AG04449 (cell line): ENCODE measurements at regions not wholly inside any gene's neighbourhood (a gene's known extent, or its start where the extent isn't known, plus 50 kb on each side); places are given as distances from the start of the nearest gene placed in this dataset.

Experiments used
- CTCF ChIA-PET: fragments of 350-600 bp; formaldehyde crosslinking; extraction: SDS; loops from one replicate; lab custom pipeline; 2021; ENCODE audit warnings: antibody characterized with exemption; lab: Yijun Ruan, JAX
- POLR2A ChIA-PET: fragments of 400-600, 350-600 bp; formaldehyde crosslinking; extraction: SDS; loops from one replicate; lab custom pipeline; 2020; ENCODE audit warnings: antibody characterized with exemption, inconsistent platforms; lab: Yijun Ruan, JAX
- DNase-seq: peaks from one replicate; pipeline ENCODE4 v3.0.0-alpha.2; 2010; ENCODE audit warnings: low read depth, low spot score
- H3K4me3 ChIP-seq: 2 replicates; pipeline ENCODE4 v1.5.1; 2011; ENCODE audit warnings: low read depth, mild to moderate bottlenecking, control low read depth, low read length
- TF ChIP-seq, protein P1 (sequence below): IDR thresholded peaks from one replicate; pipeline ENCODE4 v1.5.1; 2011; ENCODE audit warnings: mild to moderate bottlenecking, moderate library complexity, low read length, control low read depth, inconsistent platforms; ENCODE audit not compliant: insufficient read depth; ENCODE audit errors: missing control alignments

DNA sequence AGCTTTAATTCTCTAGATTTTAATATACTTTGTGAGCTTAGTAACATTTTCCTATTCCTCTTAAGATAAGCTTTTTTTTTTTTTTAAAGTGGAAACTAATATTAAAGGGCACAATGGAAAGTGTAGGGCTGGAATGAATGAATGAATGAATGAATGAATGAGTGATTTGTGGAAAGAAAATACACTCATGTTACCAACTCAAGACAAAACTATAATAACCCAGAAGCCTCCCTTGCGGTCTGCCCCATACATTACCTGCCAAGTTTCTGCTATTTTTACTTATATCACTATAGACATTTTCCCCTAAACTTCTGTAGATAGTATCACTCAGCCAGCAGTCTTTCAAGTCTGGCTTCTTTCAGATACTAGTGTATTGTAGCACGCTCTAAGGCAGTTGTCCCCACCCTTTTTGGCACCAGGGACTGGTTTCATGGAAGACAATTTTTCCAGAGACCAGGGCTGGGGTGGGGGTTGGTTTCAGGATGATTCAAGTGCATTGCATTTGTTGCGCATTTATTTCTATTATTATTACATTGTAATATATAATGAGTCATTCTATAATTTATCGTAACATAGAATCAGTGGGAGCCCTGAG is 932.2 kb downstream of the TBC1D22A start:
- CTCF ChIA-PET: interaction anchor here (0.6 kb wide), 1 partner anchor 16 kb away, joined by 3 read pairs; no protein-coding TSS in a partner anchor
- no peak for DNase-seq
- TF ChIP-seq, protein P1, sequence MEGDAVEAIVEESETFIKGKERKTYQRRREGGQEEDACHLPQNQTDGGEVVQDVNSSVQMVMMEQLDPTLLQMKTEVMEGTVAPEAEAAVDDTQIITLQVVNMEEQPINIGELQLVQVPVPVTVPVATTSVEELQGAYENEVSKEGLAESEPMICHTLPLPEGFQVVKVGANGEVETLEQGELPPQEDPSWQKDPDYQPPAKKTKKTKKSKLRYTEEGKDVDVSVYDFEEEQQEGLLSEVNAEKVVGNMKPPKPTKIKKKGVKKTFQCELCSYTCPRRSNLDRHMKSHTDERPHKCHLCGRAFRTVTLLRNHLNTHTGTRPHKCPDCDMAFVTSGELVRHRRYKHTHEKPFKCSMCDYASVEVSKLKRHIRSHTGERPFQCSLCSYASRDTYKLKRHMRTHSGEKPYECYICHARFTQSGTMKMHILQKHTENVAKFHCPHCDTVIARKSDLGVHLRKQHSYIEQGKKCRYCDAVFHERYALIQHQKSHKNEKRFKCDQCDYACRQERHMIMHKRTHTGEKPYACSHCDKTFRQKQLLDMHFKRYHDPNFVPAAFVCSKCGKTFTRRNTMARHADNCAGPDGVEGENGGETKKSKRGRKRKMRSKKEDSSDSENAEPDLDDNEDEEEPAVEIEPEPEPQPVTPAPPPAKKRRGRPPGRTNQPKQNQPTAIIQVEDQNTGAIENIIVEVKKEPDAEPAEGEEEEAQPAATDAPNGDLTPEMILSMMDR: no peak
- POLR2A ChIA-PET: no interaction called here
- no peak overlapping the region for H3K4me3 ChIP-seq

DNA sequence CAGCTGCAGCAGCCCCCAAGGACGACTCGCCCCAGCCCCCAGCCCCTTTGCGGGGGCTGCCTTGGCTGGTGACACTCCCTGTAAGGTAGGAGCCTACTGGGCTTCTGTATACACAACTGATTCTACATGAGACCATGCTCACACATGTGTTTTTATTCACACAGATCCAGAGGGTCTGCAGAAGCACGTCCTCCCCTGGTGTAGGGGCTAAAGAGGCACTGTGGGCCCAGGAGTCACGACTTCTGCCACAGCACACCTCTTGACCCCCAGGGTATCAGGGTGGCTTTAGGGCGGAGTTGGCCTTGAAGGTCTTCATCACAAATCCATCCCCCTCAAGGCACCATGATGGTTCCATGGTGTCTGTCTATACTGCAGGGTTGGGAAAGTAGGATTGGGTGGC is 931.2 kb downstream of the TBC1D22A start:
- no peak for DNase-seq
- ChIA-PET CTCF (no interaction called here), POLR2A (no interaction called here)
- TF ChIP-seq, protein P1: no peak
- H3K4me3 ChIP-seq: no peak overlapping the region

DNA sequence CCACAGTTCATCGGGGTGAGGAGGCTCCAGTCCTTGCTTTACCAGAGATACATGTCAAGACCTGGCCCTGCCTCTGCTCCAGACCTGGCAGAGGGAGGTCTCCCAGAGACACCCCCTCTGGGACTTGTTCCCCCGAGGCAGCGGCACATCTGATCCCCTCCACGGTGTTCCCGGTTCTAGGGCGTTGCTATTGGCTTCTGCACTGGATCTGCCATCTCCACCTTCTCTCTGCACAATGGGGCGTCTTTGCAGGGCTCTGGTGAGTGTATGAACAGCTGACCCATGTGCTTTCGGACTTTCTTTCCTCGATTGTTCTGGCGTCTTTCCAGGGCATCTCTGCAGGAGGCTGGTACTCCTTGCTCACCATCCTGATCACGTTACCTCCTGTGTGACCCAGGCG is 930.4 kb downstream of the TBC1D22A start:
- CTCF ChIA-PET: no interaction called here
- POLR2A ChIA-PET: no interaction called here
- TF ChIP-seq, protein P1: no peak
- no peak for DNase-seq
- no peak overlapping the region for H3K4me3 ChIP-seq

DNA sequence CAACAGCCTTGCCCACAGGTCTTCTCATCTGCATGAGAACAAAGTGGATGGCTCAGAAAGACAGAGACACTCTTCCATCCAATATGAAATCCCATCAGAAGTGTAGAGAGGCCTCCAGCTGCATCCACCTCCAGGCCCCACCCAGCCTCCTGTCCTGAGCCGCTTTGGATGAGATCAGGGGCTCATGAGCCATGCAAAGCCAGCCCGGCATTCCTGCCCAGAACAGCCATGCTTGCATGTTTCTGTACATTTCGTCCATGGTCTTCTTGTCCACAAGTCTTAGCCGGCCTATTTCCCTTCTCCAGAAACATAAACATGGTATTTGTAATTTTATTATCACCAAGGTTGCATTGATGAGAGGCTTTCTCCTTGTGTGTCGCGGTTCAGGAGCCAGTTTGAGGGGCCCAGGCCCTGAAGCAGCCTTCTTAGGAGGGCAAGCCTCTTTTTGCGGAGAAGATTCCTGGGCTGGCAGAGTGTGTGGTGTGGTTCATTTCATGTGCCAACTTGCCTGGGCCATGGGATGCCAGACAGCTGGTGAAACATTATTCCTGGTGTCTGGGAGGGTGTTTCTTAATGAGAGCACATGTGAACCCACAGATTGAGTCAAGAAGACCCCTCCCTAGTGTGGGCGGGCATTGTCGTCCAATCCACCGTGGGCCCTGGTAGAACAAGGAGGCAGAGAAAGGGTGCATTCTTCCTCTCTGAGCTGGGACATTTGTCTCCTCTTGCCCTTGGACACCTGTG is 928.9 kb downstream of the TBC1D22A start:
- ChIA-PET POLR2A (no interaction called here), CTCF (no interaction called here)
- TF ChIP-seq, protein P1: no peak
- no peak overlapping the region for H3K4me3 ChIP-seq
- DNase-seq: no peak

DNA sequence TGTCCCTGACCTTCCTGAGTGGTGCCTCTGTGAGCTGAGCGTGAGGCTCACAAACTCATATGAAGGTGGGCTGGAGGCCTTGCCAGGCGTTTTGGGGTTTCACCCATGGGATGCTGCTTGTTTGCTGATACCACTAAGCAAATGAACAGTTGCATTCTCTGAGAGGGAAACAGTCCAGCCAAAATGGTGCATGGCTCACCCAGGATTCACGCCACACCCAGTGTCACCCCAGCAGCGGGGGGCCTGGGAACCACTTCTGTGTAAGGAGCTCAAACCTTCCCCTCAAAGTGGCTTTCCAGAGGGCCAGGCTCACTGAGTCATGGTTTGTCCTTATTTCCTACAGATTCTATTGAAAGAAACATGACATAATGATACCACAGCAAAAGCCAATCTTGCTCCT is 928.1 kb downstream of the TBC1D22A start:
- CTCF ChIA-PET: no interaction called here
- no peak overlapping the region for H3K4me3 ChIP-seq

DNA sequence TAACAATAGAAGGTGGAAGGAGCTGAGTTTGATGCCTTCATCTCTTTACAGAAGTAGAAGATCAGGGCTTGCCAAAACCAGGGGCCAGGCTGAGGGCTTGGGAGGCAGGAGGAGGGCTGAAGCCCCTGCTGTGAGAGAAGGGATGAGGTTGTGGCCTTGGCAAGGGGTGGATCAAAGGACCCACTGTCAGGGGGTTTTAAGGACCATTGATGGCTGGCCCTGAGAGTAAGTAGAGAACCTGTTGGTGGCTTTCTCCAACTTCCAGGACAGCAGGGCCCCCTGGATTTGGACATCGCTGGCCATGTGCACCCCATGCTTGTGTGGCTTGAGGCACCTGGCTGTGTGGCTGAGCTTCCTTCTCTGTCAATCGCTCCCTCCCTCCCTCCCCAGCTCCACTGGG is 927.7 kb downstream of the TBC1D22A start:
- ChIA-PET POLR2A (no interaction called here), CTCF (no interaction called here)
- H3K4me3 ChIP-seq: no peak overlapping the region
- TF ChIP-seq, protein P1: no peak
- DNase-seq: no peak

More for the DNA sequence above, 928.1 kb downstream of the TBC1D22A start:
- POLR2A ChIA-PET: no interaction called here
- no peak for DNase-seq
- TF ChIP-seq, protein P1: no peak
